Activated CD4-positive, alpha-beta T cell treated with anti-CD3 and anti-CD28 coated beads for 36 hours (primary cell): ENCODE measurements at regions not wholly inside any gene's neighbourhood (a gene's known extent, or its start where the extent isn't known, plus 50 kb on each side); places are given as distances from the start of the nearest gene placed in this dataset.

Experiments used
- ATAC-seq: fragments of 200-7000 bp; cut with Tn5 transposase; one replicate; pipeline ENCODE4 v1.10.0; 2021; ENCODE audit warnings: mild to moderate bottlenecking, moderate library complexity
- CTCF ChIA-PET: fragments of 350-600 bp; sonication (Branson Sonifier 250); formaldehyde crosslinking; loops from one replicate; lab custom pipeline; 2021; ENCODE audit warnings: antibody characterized with exemption; lab: Charles Lee
- POLR2A ChIA-PET: fragments of 350-600 bp; sonication (Branson Sonifier 250); formaldehyde crosslinking; loops from one replicate; lab custom pipeline; 2021; ENCODE audit warnings: antibody characterized with exemption, inconsistent platforms; lab: Charles Lee
- DNase-seq: peaks from one replicate; pipeline ENCODE4 v3.0.0-alpha.2; 2020
- H3K27ac Mint-ChIP-seq: one replicate; pipeline ENCODE4 v1.8.0; 2021; ENCODE audit warnings: mixed read lengths
- H3K27me3 Mint-ChIP-seq: one replicate; pipeline ENCODE4 v1.8.0; 2021; ENCODE audit warnings: mixed read lengths
- H3K36me3 Mint-ChIP-seq: one replicate; pipeline ENCODE4 v1.8.0; 2021; ENCODE audit warnings: low read depth, mixed read lengths
- H3K4me1 Mint-ChIP-seq: one replicate; pipeline ENCODE4 v1.8.0; 2021; ENCODE audit warnings: mixed read lengths
- H3K4me3 Mint-ChIP-seq: one replicate; pipeline ENCODE4 v1.8.0; 2021; ENCODE audit warnings: mild to moderate bottlenecking, moderate library complexity, mixed read lengths
- H3K9me3 Mint-ChIP-seq: one replicate; pipeline ENCODE4 v1.8.0; 2021; ENCODE audit warnings: low read depth, mixed read lengths
- intact Hi-C, 2 experiments: fragments of 100-400 bp; cut with DNase I in 1 of 2; cut with micrococcal nuclease in 1 of 2; formaldehyde crosslinking; loops; one replicate each; pipeline versions ENCODE4 v1.14.2 to v1.15.1; 2022 to 2024; cut with DNase I, micrococcal nuclease

- Mint-ChIP-seq H3K27me3 (no peaks in the 10 kb centered on the region), H3K9me3 (no peaks in the 10 kb centered on the region), H3K36me3 (no peaks in the 10 kb centered on the region), H3K4me1 (peaks cover 2% of the 10 kb centered on the region), H3K27ac (no peak overlapping the region), H3K4me3 (no peak overlapping the region)
- ChIA-PET POLR2A (no interaction called here), CTCF (interaction anchor here (0.5 kb wide), 1 partner anchor 67 kb away, joined by 3 read pairs; no protein-coding TSS in a partner anchor)
- intact Hi-C loops, result no loop called here
- DNase-seq (no peak), ATAC-seq (no peak)
These were observed 220.9 kb upstream of the RREB1 start for GRCh38 chr6:6886886-6887285.

GRCh38 chr6:6889601-6890000, 218.2 kb upstream of the RREB1 start:
- Mint-ChIP-seq H3K4me3 (no peak overlapping the region), H3K4me1 (peaks cover 2% of the 10 kb centered on the region), H3K27ac (no peak overlapping the region), H3K9me3 (no peaks in the 10 kb centered on the region), H3K27me3 (no peaks in the 10 kb centered on the region), H3K36me3 (no peaks in the 10 kb centered on the region)
- POLR2A ChIA-PET, result interaction anchor here (0.6 kb wide), 1 partner anchor 11 kb away, joined by 3 read pairs; no protein-coding TSS in a partner anchor
- DNase-seq (no peak), ATAC-seq (no peak)
- intact Hi-C loops, result no loop called here
- CTCF ChIA-PET, result no interaction called here

- no peak for DNase-seq
- Mint-ChIP-seq H3K36me3 (no peaks in the 10 kb centered on the region), H3K27ac (no peak overlapping the region), H3K9me3 (no peaks in the 10 kb centered on the region), H3K4me1 (peaks cover 2% of the 10 kb centered on the region), H3K4me3 (no peak overlapping the region), H3K27me3 (no peaks in the 10 kb centered on the region)
- intact Hi-C loops, result no loop called here
- ATAC-seq, result no peak
- ChIA-PET CTCF (no interaction called here), POLR2A (no interaction called here)
These were observed 217.3 kb upstream of the RREB1 start for GRCh38 chr6:6890400-6890858.

DNA sequence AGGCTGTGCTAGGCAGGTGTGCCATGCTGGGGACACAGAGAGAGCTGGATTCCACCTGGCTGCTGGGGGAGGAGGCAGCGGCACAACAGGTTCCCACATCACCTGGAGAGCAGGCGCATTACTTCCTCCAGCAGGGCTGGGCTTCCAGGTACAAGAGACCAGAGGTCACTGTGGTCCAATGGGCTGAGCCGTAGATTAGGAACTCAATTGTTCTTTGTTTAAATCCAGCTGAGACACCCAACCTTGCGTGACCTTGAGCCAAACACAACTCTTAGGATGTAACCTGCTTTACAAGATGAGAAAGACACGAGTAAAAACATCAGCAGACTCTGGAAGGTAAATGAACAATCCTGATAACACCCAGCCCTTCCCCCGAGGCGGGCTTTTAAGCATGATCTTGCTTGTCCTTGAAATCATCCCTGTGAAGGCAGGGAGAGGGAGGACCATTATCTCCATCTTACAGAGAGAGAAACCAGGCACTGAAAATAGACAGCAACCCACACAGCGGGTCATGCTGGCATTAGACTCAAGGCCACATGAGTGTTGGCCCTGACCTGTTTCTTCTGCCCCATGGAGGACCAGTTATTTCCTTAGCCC, 216.5 kb upstream of the RREB1 start:
- DNase-seq (no peak), ATAC-seq (no peak)
- Mint-ChIP-seq H3K9me3 (no peaks in the 10 kb centered on the region), H3K36me3 (no peaks in the 10 kb centered on the region), H3K4me1 (peaks cover 2% of the 10 kb centered on the region), H3K27ac (no peak overlapping the region), H3K4me3 (no peak overlapping the region), H3K27me3 (no peaks in the 10 kb centered on the region)
- POLR2A ChIA-PET, result interaction anchor here (0.6 kb wide), 1 partner anchor 91 kb away, joined by 3 read pairs; no protein-coding TSS in a partner anchor
- intact Hi-C loops, result no loop called here
- CTCF ChIA-PET, result no interaction called here

DNA sequence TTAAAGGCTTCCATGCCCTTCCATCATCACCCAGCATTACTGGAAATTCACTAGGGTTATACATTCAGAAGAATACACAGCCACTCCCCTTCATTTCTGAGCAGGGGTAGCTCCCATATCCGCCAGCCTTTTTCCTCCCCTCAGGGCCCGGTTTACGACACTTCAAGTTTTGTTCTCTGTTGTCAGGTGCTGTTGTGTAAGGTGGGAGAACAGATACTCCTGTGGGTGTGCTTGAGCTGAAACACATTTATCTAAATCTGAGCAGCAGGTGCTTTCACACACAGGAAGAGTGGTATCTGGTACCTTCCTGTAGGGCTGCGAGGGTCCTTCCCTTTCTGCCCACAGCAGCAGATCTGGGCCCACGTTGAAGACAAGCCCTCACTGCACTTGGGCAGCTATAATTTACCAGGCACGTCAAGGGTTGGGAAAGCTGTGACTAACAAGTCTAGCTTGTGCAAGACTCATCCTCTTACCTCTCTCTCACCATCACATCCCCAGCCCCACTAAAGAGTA, 215.8 kb upstream of the RREB1 start:
- intact Hi-C loops, result no loop called here
- H3K4me3 Mint-ChIP-seq, result no peak overlapping the region
- CTCF ChIA-PET, result interaction anchor here (0.6 to 0.7 kb wide), 3 partner anchors 13 to 412 kb away, joined by 3 read pairs; no protein-coding TSS in a partner anchor
- H3K27me3 Mint-ChIP-seq, result no peaks in the 10 kb centered on the region
- ATAC-seq (no peak), DNase-seq (no peak)
- H3K36me3 Mint-ChIP-seq, result no peaks in the 10 kb centered on the region
- H3K9me3 Mint-ChIP-seq, result no peaks in the 10 kb centered on the region
- POLR2A ChIA-PET, result interaction anchor here (0.6 kb wide), 1 partner anchor 91 kb away, joined by 3 read pairs; no protein-coding TSS in a partner anchor
- H3K4me1 Mint-ChIP-seq, result peaks cover 2% of the 10 kb centered on the region
- no peak overlapping the region for H3K27ac Mint-ChIP-seq

- ATAC-seq, result no peak
- Mint-ChIP-seq H3K27me3 (no peaks in the 10 kb centered on the region), H3K27ac (no peak overlapping the region), H3K36me3 (no peaks in the 10 kb centered on the region), H3K9me3 (no peaks in the 10 kb centered on the region), H3K4me3 (no peak overlapping the region), H3K4me1 (peaks cover 2% of the 10 kb centered on the region)
- CTCF ChIA-PET, result interaction anchor here (0.6 kb wide), 2 partner anchors 14 to 177 kb away, joined by 3 read pairs; no protein-coding TSS in a partner anchor
- DNase-seq, result no peak
- POLR2A ChIA-PET, result no interaction called here
- intact Hi-C loops, result no loop called here
These were observed 214.8 kb upstream of the RREB1 start for GRCh38 chr6:6892744-6893583.

- no peaks in the 10 kb centered on the region for H3K27me3 Mint-ChIP-seq
- intact Hi-C loops, result no loop called here
- DNase-seq, result no peak
- no peak for ATAC-seq
- H3K4me3 Mint-ChIP-seq, result no peak overlapping the region
- POLR2A ChIA-PET, result no interaction called here
- no peak overlapping the region for H3K27ac Mint-ChIP-seq
- no peaks in the 10 kb centered on the region for H3K9me3 Mint-ChIP-seq
- no peaks in the 10 kb centered on the region for H3K36me3 Mint-ChIP-seq
- peaks cover 2% of the 10 kb centered on the region for H3K4me1 Mint-ChIP-seq
- CTCF ChIA-PET, result interaction anchor here (0.6 kb wide), 1 partner anchor 13 kb away, joined by 4 read pairs; no protein-coding TSS in a partner anchor
These were observed 214.1 kb upstream of the RREB1 start for GRCh38 chr6:6893701-6894100.

- ChIA-PET CTCF (no interaction called here), POLR2A (no interaction called here)
- no peaks in the 10 kb centered on the region for H3K9me3 Mint-ChIP-seq
- H3K4me3 Mint-ChIP-seq, result no peak overlapping the region
- ATAC-seq (no peak), DNase-seq (no peak)
- no peaks in the 10 kb centered on the region for H3K36me3 Mint-ChIP-seq
- intact Hi-C loops, result no loop called here
- H3K27me3 Mint-ChIP-seq, result peaks cover 3% of the 10 kb centered on the region
- H3K27ac Mint-ChIP-seq, result no peak overlapping the region
- H3K4me1 Mint-ChIP-seq, result peaks cover 2% of the 10 kb centered on the region
These were observed 211.8 kb upstream of the RREB1 start for GRCh38 chr6:6895929-6896328.

DNA sequence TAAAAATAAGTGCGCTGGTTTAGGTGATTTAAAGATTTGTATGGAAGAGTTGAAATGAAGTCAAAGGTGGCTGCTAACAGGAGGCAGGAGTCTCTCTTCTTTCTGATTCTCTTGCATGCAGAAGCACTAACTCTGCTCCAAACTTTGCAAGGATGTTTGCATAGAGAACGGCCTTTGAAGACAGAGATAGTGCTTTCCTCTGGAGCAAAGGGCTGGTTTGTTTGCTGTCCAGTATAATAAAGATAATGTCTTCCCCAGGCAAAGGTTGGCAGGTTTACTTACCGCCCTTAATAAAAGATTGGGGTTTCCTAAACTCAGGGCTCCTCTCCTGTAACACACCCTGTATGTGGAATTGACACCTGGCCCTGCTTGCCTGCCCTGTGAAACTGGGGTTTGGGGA, 210.6 kb upstream of the RREB1 start:
- Mint-ChIP-seq H3K27ac (no peak overlapping the region), H3K27me3 (peaks cover 3% of the 10 kb centered on the region), H3K4me3 (no peak overlapping the region), H3K4me1 (no peaks in the 10 kb centered on the region), H3K36me3 (no peaks in the 10 kb centered on the region), H3K9me3 (no peaks in the 10 kb centered on the region)
- ATAC-seq (no peak), DNase-seq (no peak)
- POLR2A ChIA-PET, result no interaction called here
- CTCF ChIA-PET, result no interaction called here
- intact Hi-C loops, result no loop called here

GRCh38 chr6:6900569-6901204, 207.1 kb upstream of the RREB1 start:
- Mint-ChIP-seq H3K4me3 (no peak overlapping the region), H3K4me1 (no peaks in the 10 kb centered on the region), H3K9me3 (no peaks in the 10 kb centered on the region), H3K27me3 (peaks cover 3% of the 10 kb centered on the region), H3K27ac (no peak overlapping the region), H3K36me3 (no peaks in the 10 kb centered on the region)
- ChIA-PET POLR2A (interaction anchor here (0.7 kb wide), 1 partner anchor 11 kb away, joined by 3 read pairs; no protein-coding TSS in a partner anchor), CTCF (interaction anchor here (0.6 kb wide), 1 partner anchor 697 kb away, joined by 5 read pairs; no protein-coding TSS in a partner anchor)
- intact Hi-C loops, result no loop called here
- ATAC-seq (no peak), DNase-seq (no peak)

DNA sequence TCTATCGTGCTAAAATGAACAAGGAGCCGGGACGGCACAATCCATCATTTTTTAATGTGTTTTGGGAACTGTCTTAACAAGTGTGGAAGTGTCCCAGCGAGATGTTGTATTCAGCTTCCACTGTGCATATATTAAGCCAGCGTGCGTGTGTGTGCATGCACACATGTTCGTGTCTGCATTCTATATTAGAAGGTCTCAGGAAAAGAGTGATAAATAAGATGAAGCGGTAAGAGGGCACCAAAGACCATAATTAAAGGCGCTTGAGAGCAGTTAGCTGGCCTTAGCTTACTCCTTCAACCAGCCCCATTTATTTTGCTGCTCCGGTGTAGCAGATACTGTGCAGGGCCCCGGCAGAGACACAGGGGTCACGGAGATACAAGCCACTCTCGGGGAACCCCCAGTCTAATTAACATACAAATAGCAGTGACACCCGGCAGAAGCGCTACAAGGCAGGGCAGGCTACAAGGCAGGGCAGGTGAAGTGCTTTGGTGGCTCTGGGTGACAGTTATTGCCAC, 206.5 kb upstream of the RREB1 start:
- ChIA-PET CTCF (no interaction called here), POLR2A (interaction anchor here (0.7 kb wide), 1 partner anchor 12 kb away, joined by 3 read pairs; no protein-coding TSS in a partner anchor)
- intact Hi-C loops, result no loop called here
- ATAC-seq (no peak), DNase-seq (no peak)
- H3K4me1 Mint-ChIP-seq, result no peaks in the 10 kb centered on the region
- H3K4me3 Mint-ChIP-seq, result no peak overlapping the region
- no peaks in the 10 kb centered on the region for H3K9me3 Mint-ChIP-seq
- no peaks in the 10 kb centered on the region for H3K36me3 Mint-ChIP-seq
- no peak overlapping the region for H3K27ac Mint-ChIP-seq
- H3K27me3 Mint-ChIP-seq, result peaks cover 3% of the 10 kb centered on the region
